PC-3 (cell line): ENCODE measurements at regions not wholly inside any gene's neighbourhood (a gene's known extent, or its start where the extent isn't known, plus 50 kb on each side); places are given as distances from the start of the nearest gene placed in this dataset.
"Not testable (repeated sequence)": the region's sequence is repeated elsewhere in the genome, so short reads cannot be mapped to it uniquely, and the experiment has no call there.

ENCODE experiments used
- ATAC-seq: fragments of 200-7000 bp; cut with Tn5 transposase; 2 replicates; pipeline ENCODE4 v1.9.1; 2020; ENCODE audit warnings: mild to moderate bottlenecking, moderate library complexity
- BruUV-seq: library from RNA; stranded (reverse); fragments of 400-500 nt; replicated peaks from 2 replicates; lab custom pipeline; 2021; lab: Mats Ljungman, UMichigan
- CTCF ChIA-PET: fragments of 300-600 bp; sonication (Branson Sonifier 250); formaldehyde crosslinking; loops from one replicate; lab custom pipeline; 2022; ENCODE audit warnings: antibody characterized with exemption; lab: Charles Lee
- POLR2A ChIA-PET: fragments of 300-600 bp; sonication (Branson Sonifier 250); formaldehyde crosslinking; loops from one replicate; lab custom pipeline; 2022; ENCODE audit warnings: antibody characterized with exemption; ENCODE audit not compliant: unreplicated experiment; lab: Charles Lee
- DNase-seq: peaks from one replicate; pipeline ENCODE4 v3.0.0-alpha.2; 2015
- H2AFZ ChIP-seq: fragments of 300-600 bp; sonication (generic); 2 replicates; pipeline ENCODE4 v1.6.0; 2016; ENCODE audit warnings: antibody characterized with exemption, low read length
- H3F3A ChIP-seq: fragments of 300-600 bp; sonication (generic); one replicate; pipeline ENCODE4 v1.6.0; 2017; ENCODE audit warnings: antibody characterized with exemption, low read length, control low read depth, mild to moderate bottlenecking; ENCODE audit not compliant: unreplicated experiment
- H3K27ac ChIP-seq: fragments of 300-600 bp; sonication (generic); 2 replicates; pipeline ENCODE4 v1.5.1; 2016; ENCODE audit warnings: mild to moderate bottlenecking, low read length
- H3K27me3 ChIP-seq: fragments of 300-600 bp; sonication (generic); 2 replicates; pipeline ENCODE4 v1.6.1; 2016; ENCODE audit warnings: low read length, mixed read lengths
- H3K36me3 ChIP-seq: fragments of 300-600 bp; sonication (generic); 2 replicates; pipeline ENCODE4 v1.6.1; 2016; ENCODE audit warnings: low read depth, mixed run types, low read length, mixed read lengths
- H3K4me1 ChIP-seq: fragments of 300-600 bp; sonication (generic); 2 replicates; pipeline ENCODE4 v1.5.1; 2016; ENCODE audit warnings: low read length; ENCODE audit not compliant: insufficient read depth
- H3K4me2 ChIP-seq: fragments of 300-600 bp; sonication (generic); 2 replicates; pipeline ENCODE4 v1.6.0; 2016; ENCODE audit warnings: low read length
- H3K4me3 ChIP-seq: fragments of 300-600 bp; sonication (generic); 2 replicates; pipeline ENCODE4 v1.5.1; 2016; ENCODE audit warnings: mild to moderate bottlenecking, low read length, mixed read lengths
- H3K79me2 ChIP-seq: fragments of 300-600 bp; sonication (generic); 2 replicates; pipeline ENCODE4 v1.6.1; 2017; ENCODE audit warnings: low read length, mixed read lengths
- H3K9ac ChIP-seq: fragments of 300-600 bp; sonication (generic); 2 replicates; pipeline ENCODE4 v1.6.0; 2016; ENCODE audit warnings: mild to moderate bottlenecking, low read length
- H3K9me2 ChIP-seq: fragments of 300-600 bp; sonication (generic); replicated peaks from 2 replicates; pipeline ENCODE4 v1.6.1; 2016; ENCODE audit warnings: mixed run types, low read length, mixed read lengths
- H3K9me3 ChIP-seq: fragments of 300-600 bp; sonication (generic); 2 replicates; pipeline ENCODE4 v1.6.1; 2016; ENCODE audit warnings: low read length, mixed read lengths
- H4K20me1 ChIP-seq: fragments of 300-600 bp; sonication (generic); 2 replicates; pipeline ENCODE4 v1.6.1; 2016; ENCODE audit warnings: low read length, mixed read lengths
- EZH2 ChIP-seq: fragments of 300-600 bp; sonication (generic); IDR thresholded peaks from one replicate; pipeline ENCODE4 v1.6.1; 2017; ENCODE audit warnings: antibody characterized with exemption, mild to moderate bottlenecking, low read length; ENCODE audit not compliant: unreplicated experiment
- EZH2phosphoT487 ChIP-seq: fragments of 300-600 bp; sonication (generic); IDR thresholded peaks from 2 replicates; pipeline ENCODE4 v1.6.1; 2018; ENCODE audit warnings: mild to moderate bottlenecking, antibody characterized with exemption, low read length, borderline replicate concordance
- intact Hi-C: fragments of 100-400 bp; cut with micrococcal nuclease; formaldehyde crosslinking; loops from 2 replicates; pipeline ENCODE4 v1.9.0; 2023
- TF ChIP-seq, protein P1 (sequence below): fragments of 300-600 bp; sonication (generic); conservative IDR thresholded peaks from 2 replicates; pipeline ENCODE4 v1.5.1; 2017; ENCODE audit warnings: antibody characterized with exemption, low read depth, mild to moderate bottlenecking, low read length

DNA sequence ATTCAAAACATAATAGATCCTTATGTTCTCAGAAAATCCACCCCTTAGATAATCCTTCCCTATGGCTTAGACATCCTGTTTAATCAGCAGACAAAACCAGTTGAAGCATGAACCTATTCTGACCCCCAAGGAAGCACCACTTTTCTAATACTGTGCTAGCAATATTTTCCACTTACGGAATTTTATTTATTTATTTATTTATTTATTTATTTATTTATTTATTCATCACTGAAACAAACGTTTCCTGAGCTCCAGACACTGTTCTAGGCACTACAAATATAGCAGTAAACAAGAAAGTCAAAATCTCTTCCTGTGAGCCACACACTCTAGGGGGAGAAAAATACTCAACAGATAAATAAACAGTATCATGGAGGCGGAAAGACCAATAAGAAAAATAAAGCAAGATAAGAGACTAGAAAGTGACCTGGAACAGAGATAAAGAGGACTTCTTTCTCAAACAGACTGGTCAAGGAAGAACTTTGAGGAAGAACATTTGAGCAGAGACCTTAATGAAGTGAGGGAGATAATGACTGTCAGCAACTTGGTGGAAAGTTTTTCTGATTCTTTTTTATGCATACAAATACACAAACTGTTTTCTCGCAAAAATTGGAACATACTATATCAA, 145.5 kb upstream of the POGK start:
- no peak for ATAC-seq
- intact Hi-C loops: no loop called here
- Histone ChIP-seq H3K4me2 (no peak overlapping the region), H3K9me3 (no peaks in the 10 kb centered on the region), H3F3A (no peaks in the 10 kb centered on the region), H3K4me1 (no peaks in the 10 kb centered on the region), H4K20me1 (no peaks in the 10 kb centered on the region), H3K36me3 (no peaks in the 10 kb centered on the region), H3K4me3 (no peak overlapping the region), H3K79me2 (no peaks in the 10 kb centered on the region), H3K9ac (no peak overlapping the region), H2AFZ (no peak overlapping the region), H3K9me2 (no peaks in the 10 kb centered on the region), H3K27ac (no peak overlapping the region), H3K27me3 (no peaks in the 10 kb centered on the region)
- POLR2A ChIA-PET: no interaction called here
- TF ChIP-seq EZH2phosphoT487 (no peak), EZH2 (no peak)
- TF ChIP-seq, protein P1, sequence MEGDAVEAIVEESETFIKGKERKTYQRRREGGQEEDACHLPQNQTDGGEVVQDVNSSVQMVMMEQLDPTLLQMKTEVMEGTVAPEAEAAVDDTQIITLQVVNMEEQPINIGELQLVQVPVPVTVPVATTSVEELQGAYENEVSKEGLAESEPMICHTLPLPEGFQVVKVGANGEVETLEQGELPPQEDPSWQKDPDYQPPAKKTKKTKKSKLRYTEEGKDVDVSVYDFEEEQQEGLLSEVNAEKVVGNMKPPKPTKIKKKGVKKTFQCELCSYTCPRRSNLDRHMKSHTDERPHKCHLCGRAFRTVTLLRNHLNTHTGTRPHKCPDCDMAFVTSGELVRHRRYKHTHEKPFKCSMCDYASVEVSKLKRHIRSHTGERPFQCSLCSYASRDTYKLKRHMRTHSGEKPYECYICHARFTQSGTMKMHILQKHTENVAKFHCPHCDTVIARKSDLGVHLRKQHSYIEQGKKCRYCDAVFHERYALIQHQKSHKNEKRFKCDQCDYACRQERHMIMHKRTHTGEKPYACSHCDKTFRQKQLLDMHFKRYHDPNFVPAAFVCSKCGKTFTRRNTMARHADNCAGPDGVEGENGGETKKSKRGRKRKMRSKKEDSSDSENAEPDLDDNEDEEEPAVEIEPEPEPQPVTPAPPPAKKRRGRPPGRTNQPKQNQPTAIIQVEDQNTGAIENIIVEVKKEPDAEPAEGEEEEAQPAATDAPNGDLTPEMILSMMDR: no peak
- DNase-seq: no peak
- no TSS peak for BruUV-seq
- CTCF ChIA-PET: no interaction called here

DNA sequence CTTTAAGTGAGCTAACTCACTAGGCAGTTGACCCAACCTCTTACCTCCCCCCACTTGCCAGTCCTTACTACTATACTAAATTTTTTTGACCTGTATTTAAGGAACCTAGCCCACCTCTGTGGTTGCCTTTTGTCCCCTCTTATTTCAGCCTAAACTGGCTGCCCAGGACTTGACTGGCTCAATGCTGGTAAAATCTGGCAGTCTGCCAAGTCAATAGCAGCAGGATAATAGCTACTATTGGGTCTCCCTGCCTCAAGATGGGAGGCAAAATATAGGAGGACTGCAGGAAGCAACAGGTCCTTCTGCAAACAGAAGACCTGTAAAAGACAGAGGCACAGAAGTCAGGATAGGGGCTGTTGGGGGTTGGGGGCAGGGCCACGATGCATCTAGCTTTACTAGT, 144.2 kb upstream of the POGK start:
- Histone ChIP-seq H3K4me1 (no peaks in the 10 kb centered on the region), H4K20me1 (no peaks in the 10 kb centered on the region), H3K9me3 (no peaks in the 10 kb centered on the region), H3F3A (no peaks in the 10 kb centered on the region), H3K79me2 (no peaks in the 10 kb centered on the region), H3K27ac (no peak overlapping the region), H3K36me3 (no peaks in the 10 kb centered on the region), H3K9ac (no peak overlapping the region), H2AFZ (no peak overlapping the region), H3K9me2 (no peaks in the 10 kb centered on the region), H3K27me3 (no peaks in the 10 kb centered on the region), H3K4me2 (no peak overlapping the region), H3K4me3 (no peak overlapping the region)
- DNase-seq: no peak
- BruUV-seq: no TSS peak
- CTCF ChIA-PET: no interaction called here
- TF ChIP-seq EZH2phosphoT487 (no peak), EZH2 (no peak)
- TF ChIP-seq, protein P1: no peak
- POLR2A ChIA-PET: no interaction called here
- no peak for ATAC-seq
- intact Hi-C loops: no loop called here

DNA sequence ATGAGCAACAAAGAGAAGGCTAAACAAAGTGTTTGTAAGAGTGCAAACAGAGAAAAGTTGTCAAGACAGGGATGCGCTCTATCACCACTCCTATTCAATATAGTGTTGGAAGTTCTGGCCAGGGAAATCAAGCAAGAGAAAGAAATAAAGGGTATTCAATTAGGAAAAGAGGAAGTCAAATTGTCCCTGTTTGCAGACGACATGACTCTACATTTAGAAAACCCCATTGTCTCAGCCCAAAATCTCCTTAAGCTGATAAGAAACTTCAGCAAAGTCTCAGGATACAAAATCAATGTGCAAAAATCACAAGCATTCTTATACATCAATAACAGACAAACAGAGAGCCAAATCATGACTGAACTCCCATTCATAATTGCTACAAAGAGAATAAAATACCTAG, 143.4 kb upstream of the POGK start:
- ATAC-seq, intact Hi-C loops, H2AFZ ChIP-seq, H3K9ac ChIP-seq, H3K27ac ChIP-seq, H3K36me3 ChIP-seq, H3K4me3 ChIP-seq, H3K9me2 ChIP-seq, DNase-seq, H3F3A ChIP-seq, H3K79me2 ChIP-seq, H3K27me3 ChIP-seq, H3K4me1 ChIP-seq, CTCF ChIA-PET, H3K4me2 ChIP-seq, BruUV-seq, H3K9me3 ChIP-seq, POLR2A ChIA-PET, H4K20me1 ChIP-seq: not testable (repeated sequence)
